IMR-90 (cell line): ENCODE measurements at regions not wholly inside any gene's neighbourhood (a gene's known extent, or its start where the extent isn't known, plus 50 kb on each side); places are given as distances from the start of the nearest gene placed in this dataset.

Experiments
- ATAC-seq: fragments of 200-7000 bp; cut with Tn5 transposase; 2 replicates; pipeline ENCODE4 v1.9.1; 2020; ENCODE audit warnings: low read depth, mild to moderate bottlenecking, moderate library complexity
- BruUV-seq: library from RNA; stranded (reverse); fragments of 400-500 nt; replicated peaks from 2 replicates; lab custom pipeline; 2021; lab: Mats Ljungman, UMichigan
- CTCF ChIA-PET: fragments of 300-600 bp; formaldehyde crosslinking; extraction: SDS; loops from one replicate; lab custom pipeline; 2021; ENCODE audit warnings: antibody characterized with exemption; lab: Yijun Ruan, JAX
- POLR2A ChIA-PET: fragments of 300-600 bp; sonication (Branson Sonifier 250); formaldehyde crosslinking; loops from one replicate; lab custom pipeline; 2022; ENCODE audit warnings: antibody characterized with exemption; ENCODE audit not compliant: unreplicated experiment; lab: Charles Lee
- DNase-seq: peaks from one replicate; pipeline ENCODE4 v3.0.0; 2013
- H2AFZ ChIP-seq: replicated peaks from 2 replicates; pipeline ENCODE3; 2013; ENCODE audit warnings: low read length, mild to moderate bottlenecking; ENCODE audit not compliant: poor library complexity
- H2AK5ac ChIP-seq: 2 replicates; pipeline ENCODE4 v1.6.1; 2013; ENCODE audit warnings: low read depth, low read length, inconsistent platforms
- H2AK9ac ChIP-seq: replicated peaks from 2 replicates; pipeline ENCODE3; 2013; ENCODE audit warnings: mild to moderate bottlenecking, low read depth, low read length, moderate library complexity; ENCODE audit not compliant: poor library complexity
- H2BK120ac ChIP-seq: 2 replicates; pipeline ENCODE4 v1.6.1; 2013; ENCODE audit warnings: low read depth, low read length, inconsistent platforms
- H2BK15ac ChIP-seq: 3 replicates; pipeline ENCODE4 v1.6.1; 2013; ENCODE audit warnings: low read depth, low read length, inconsistent platforms
- H2BK20ac ChIP-seq: 2 replicates; pipeline ENCODE4 v1.6.1; 2013; ENCODE audit warnings: low read depth, mild to moderate bottlenecking, inconsistent platforms, low read length, moderate library complexity
- H2BK5ac ChIP-seq: 2 replicates; pipeline ENCODE4 v1.6.1; 2013; ENCODE audit warnings: mild to moderate bottlenecking, low read depth, low read length, inconsistent platforms; ENCODE audit not compliant: poor library complexity, severe bottlenecking
- H3K14ac ChIP-seq: replicated peaks from 2 replicates; pipeline ENCODE4 v1.6.1; 2013; ENCODE audit warnings: low read depth, low read length, inconsistent platforms
- H3K18ac ChIP-seq: 2 replicates; pipeline ENCODE4 v1.6.1; 2013; ENCODE audit warnings: low read depth, low read length, control low read depth
- H3K23ac ChIP-seq: 2 replicates; pipeline ENCODE4 v1.6.1; 2013; ENCODE audit warnings: low read depth, low read length, inconsistent platforms
- H3K27ac ChIP-seq: 2 replicates; pipeline ENCODE4 v1.5.1; 2013; ENCODE audit warnings: mild to moderate bottlenecking, control low read depth, low read length; ENCODE audit not compliant: insufficient read depth
- H3K27me3 ChIP-seq: 2 replicates; pipeline ENCODE4 v1.6.1; 2013; ENCODE audit warnings: low read length; ENCODE audit not compliant: control insufficient read depth, insufficient read depth
- H3K36me3 ChIP-seq: 2 replicates; pipeline ENCODE4 v1.6.1; 2013; ENCODE audit warnings: low read length, mixed read lengths; ENCODE audit not compliant: control insufficient read depth, insufficient read depth
- H3K4ac ChIP-seq: 2 replicates; pipeline ENCODE4 v1.6.1; 2013; ENCODE audit warnings: low read depth, low read length, inconsistent platforms
- H3K4me1 ChIP-seq: 2 replicates; pipeline ENCODE4 v1.6.1; 2013; ENCODE audit warnings: low read length, mixed read lengths; ENCODE audit not compliant: control insufficient read depth, insufficient read depth
- H3K4me2 ChIP-seq: 2 replicates; pipeline ENCODE4 v1.6.1; 2013; ENCODE audit warnings: low read depth, mild to moderate bottlenecking, control low read depth, low read length, moderate library complexity
- H3K4me3 ChIP-seq: 2 replicates; pipeline ENCODE4 v1.5.1; 2013; ENCODE audit warnings: low read depth, mild to moderate bottlenecking, control low read depth, low read length, moderate library complexity; ENCODE audit not compliant: insufficient read depth
- H3K56ac ChIP-seq: 2 replicates; pipeline ENCODE4 v1.6.1; 2013; ENCODE audit warnings: low read length, inconsistent platforms; ENCODE audit not compliant: insufficient read depth; ENCODE audit errors: extremely low read depth
- H3K79me1 ChIP-seq, 2 experiments: 2 replicates each; pipeline ENCODE4 v1.6.1; 2013; ENCODE audit warnings: low read length in 2 of 2, inconsistent platforms in 1 of 2, low read depth in 1 of 2
- H3K9ac ChIP-seq: 2 replicates; pipeline ENCODE4 v1.6.1; 2013; ENCODE audit warnings: low read depth, low read length, control low read depth
- H3K9me1 ChIP-seq: 2 replicates; pipeline ENCODE4 v1.6.1; 2013; ENCODE audit warnings: low read length, inconsistent platforms; ENCODE audit not compliant: insufficient read depth
- H3K9me3 ChIP-seq: 2 replicates; pipeline ENCODE4 v1.6.1; 2013; ENCODE audit warnings: low read length; ENCODE audit not compliant: control insufficient read depth, insufficient read depth
- H4K20me1 ChIP-seq: 2 replicates; pipeline ENCODE4 v1.6.1; 2013; ENCODE audit warnings: low read length, inconsistent platforms; ENCODE audit not compliant: insufficient read depth
- H4K5ac ChIP-seq: 2 replicates; pipeline ENCODE4 v1.6.1; 2013; ENCODE audit warnings: mild to moderate bottlenecking, low read depth, low read length, control low read depth
- H4K8ac ChIP-seq, 2 experiments: 2 replicates each; pipeline ENCODE4 v1.6.1; 2013; ENCODE audit warnings: low read depth in 2 of 2, low read length in 2 of 2, control low read depth in 1 of 2, inconsistent platforms in 1 of 2
- H4K91ac ChIP-seq: 2 replicates; pipeline ENCODE4 v1.6.1; 2013; ENCODE audit warnings: low read depth, low read length, inconsistent platforms; ENCODE audit not compliant: insufficient read depth
- CEBPB ChIP-seq: IDR thresholded peaks from 2 replicates; pipeline ENCODE4 v1.6.1; 2012; ENCODE audit warnings: low read depth, low read length, improper control_type of control experiment
- CTCF ChIP-seq: conservative IDR thresholded peaks from 2 replicates; pipeline ENCODE4 v1.5.1; 2012; ENCODE audit warnings: mild to moderate bottlenecking, low read depth, low read length, improper control_type of control experiment
- FOS ChIP-seq: fragments of 150-350 bp; IDR thresholded peaks from 2 replicates; pipeline ENCODE4 v1.6.1; 2016; ENCODE audit warnings: low read depth, low read length
- MAFK ChIP-seq: IDR thresholded peaks from 2 replicates; pipeline ENCODE4 v1.6.1; 2012; ENCODE audit warnings: low read depth, low read length, improper control_type of control experiment
- MAZ ChIP-seq: IDR thresholded peaks from 2 replicates; pipeline ENCODE4 v1.6.1; 2012; ENCODE audit warnings: low read depth, mild to moderate bottlenecking, low read length, improper control_type of control experiment, moderate library complexity, borderline replicate concordance
- MXI1 ChIP-seq: IDR thresholded peaks from 2 replicates; pipeline ENCODE4 v1.6.1; 2012; ENCODE audit warnings: low read depth, mild to moderate bottlenecking, low read length, moderate library complexity, borderline replicate concordance
- NFE2L2 ChIP-seq: fragments of 150-350 bp; IDR thresholded peaks from 2 replicates; pipeline ENCODE4 v1.6.1; 2016; ENCODE audit warnings: low read depth, mild to moderate bottlenecking, low read length
- RAD21 ChIP-seq: IDR thresholded peaks from 2 replicates; pipeline ENCODE4 v1.6.1; 2012; ENCODE audit warnings: low read length, improper control_type of control experiment
- RFX5 ChIP-seq: IDR thresholded peaks from 2 replicates; pipeline ENCODE4 v1.8.0; 2012; ENCODE audit warnings: low read depth, mild to moderate bottlenecking, low read length, moderate library complexity
- USF2 ChIP-seq: fragments of 150-350 bp; IDR thresholded peaks from 2 replicates; pipeline ENCODE4 v1.6.1; 2017; ENCODE audit warnings: mild to moderate bottlenecking, antibody characterized with exemption, low read length, low read depth
- WGBS, 2 experiments: methylation state at CpG; one replicate each; pipeline versions ENCODE4 v1.1.5 to v1.1.7; 2013; ENCODE audit warnings: missing lambda C conversion rate in 2 of 2; ENCODE audit not compliant: insufficient read length in 1 of 2; ENCODE audit errors: extremely low coverage in 2 of 2; 5-methylcytosine and 5-hydroxymethylcytosine counted together
- dilution Hi-C: fragments of 300-500 bp; cut with HindIII; formaldehyde crosslinking; loops from one replicate; pipeline ENCODE4 v1.14.3; 2018; ENCODE audit warnings: low sequenced_read_pairs; ENCODE audit not compliant: unreplicated experiment
- in situ Hi-C: fragments of 300-500 bp; cut with MboI; formaldehyde crosslinking; loops from 3 replicates; pipeline ENCODE4 v1.14.3; 2019; ENCODE audit warnings: low sequenced_read_pairs, inconsistent platforms, mixed read lengths
- intact Hi-C: fragments of 100-400 bp; cut with micrococcal nuclease; formaldehyde crosslinking; loops from 2 replicates; pipeline ENCODE4 v1.10.0; 2022

GRCh38 chr18:39761273-39761672 lies 2193.8 kb upstream of the PIK3C3 start:
- TF ChIP-seq RAD21: no peak
- no peak for TF ChIP-seq MAZ
- TF ChIP-seq RFX5: no peak
- no peak for TF ChIP-seq CTCF
- no peak for TF ChIP-seq MXI1
- TF ChIP-seq MAFK: no peak
- TF ChIP-seq NFE2L2: no peak
- TF ChIP-seq CEBPB: no peak
- TF ChIP-seq FOS: no peak
- TF ChIP-seq USF2: no peak
- no peaks in the 10 kb centered on the region; a peak in 1 of 4 replicates for H3K79me1 ChIP-seq
- no peak overlapping the region for H3K14ac ChIP-seq
- no peak overlapping the region for H3K4me2 ChIP-seq
- WGBS, 2 experiments: no CpG with 5 or more reads among the region's 1 CpG
- intact Hi-C loops: no loop called here
- H3K36me3 ChIP-seq: no peaks in the 10 kb centered on the region
- H3K9me1 ChIP-seq: no peaks in the 10 kb centered on the region
- H3K4me3 ChIP-seq: no peak overlapping the region
- no peaks in the 10 kb centered on the region for H3K4me1 ChIP-seq
- no peak overlapping the region for H3K18ac ChIP-seq
- H3K4ac ChIP-seq: no peak overlapping the region
- no peak overlapping the region for H2AK5ac ChIP-seq
- DNase-seq (no peak), ATAC-seq (no peak)
- no peak overlapping the region for H2AFZ ChIP-seq
- in situ Hi-C loops: no loop called here
- no peak overlapping the region for H3K27ac ChIP-seq
- no peaks in the 10 kb centered on the region for H3K9me3 ChIP-seq
- H2BK120ac ChIP-seq: no peak overlapping the region
- no peak overlapping the region for H2BK20ac ChIP-seq
- no peak overlapping the region for H2BK5ac ChIP-seq
- dilution Hi-C loops: no loop called here
- no peaks in the 10 kb centered on the region for H4K20me1 ChIP-seq
- H3K23ac ChIP-seq: no peak overlapping the region
- no peak overlapping the region for H2AK9ac ChIP-seq
- BruUV-seq: no TSS peak
- no peaks in the 10 kb centered on the region for H3K27me3 ChIP-seq
- no peak overlapping the region for H3K9ac ChIP-seq
- ChIA-PET POLR2A (no interaction called here), CTCF (no interaction called here)
- no peak overlapping the region for H4K5ac ChIP-seq
- H4K8ac ChIP-seq: no peak overlapping the region
- H2BK15ac ChIP-seq: no peak overlapping the region
- H4K91ac ChIP-seq: no peak overlapping the region
- H3K56ac ChIP-seq: no peak overlapping the region
